Neural cell (in vitro differentiated cells): ENCODE measurements at regions not wholly inside any gene's neighbourhood (a gene's known extent, or its start where the extent isn't known, plus 50 kb on each side); places are given as distances from the start of the nearest gene placed in this dataset.

ENCODE experiments used
- H2AFZ ChIP-seq: fragments of 200-600, 300-800 bp; sonication (generic), shearing (Covaris generic); 2 replicates; pipeline ENCODE4 v1.6.0; 2014; ENCODE audit warnings: low read depth, mild to moderate bottlenecking, antibody characterized with exemption, low read length, moderate library complexity
- H3F3A ChIP-seq: fragments of 200-600 bp; shearing (Covaris generic); 2 replicates; pipeline ENCODE4 v1.6.1; 2016; ENCODE audit warnings: mild to moderate bottlenecking, moderate library complexity, mixed read lengths, antibody characterized with exemption, low read length; ENCODE audit not compliant: insufficient read depth, poor library complexity, severe bottlenecking
- H3K27ac ChIP-seq: fragments of 200-600, 300-800 bp; sonication (generic), shearing (Covaris generic); 2 replicates; pipeline ENCODE4 v1.5.1; 2014; ENCODE audit warnings: mild to moderate bottlenecking, low read length, moderate library complexity
- H3K27me3 ChIP-seq: fragments of 300-800, 200-600 bp; sonication (generic), shearing (Covaris generic); 2 replicates; pipeline ENCODE4 v1.6.0; 2014; ENCODE audit warnings: mild to moderate bottlenecking, low read depth, low read length, moderate library complexity; ENCODE audit not compliant: insufficient read depth
- H3K36me3 ChIP-seq: fragments of 300-800, 200-600 bp; sonication (generic), shearing (Covaris generic); 2 replicates; pipeline ENCODE4 v1.5.1; 2014; ENCODE audit warnings: mild to moderate bottlenecking, antibody characterized with exemption, low read length, moderate library complexity; ENCODE audit not compliant: insufficient read depth
- H3K4me2 ChIP-seq: fragments of 300-800, 200-600 bp; sonication (generic), shearing (Covaris generic); 2 replicates; pipeline ENCODE4 v1.6.0; 2014; ENCODE audit warnings: mild to moderate bottlenecking, low read length
- H3K4me3 ChIP-seq: fragments of 300-800, 200-600 bp; sonication (generic), shearing (Covaris generic); 2 replicates; pipeline ENCODE4 v1.5.1; 2014; ENCODE audit warnings: mild to moderate bottlenecking, low read length, moderate library complexity
- H3K79me2 ChIP-seq: fragments of 200-600 bp; shearing (Covaris generic); replicated peaks from 2 replicates; pipeline ENCODE4 v1.6.0; 2014; ENCODE audit warnings: mild to moderate bottlenecking, low read length, moderate library complexity; ENCODE audit not compliant: insufficient read depth
- H3K9ac ChIP-seq: fragments of 300-800, 200-600 bp; sonication (generic), shearing (Covaris generic); 2 replicates; pipeline ENCODE4 v1.6.1; 2016; ENCODE audit warnings: mild to moderate bottlenecking, low read length, mixed read lengths
- H3K9me2 ChIP-seq: fragments of 200-600 bp; shearing (Covaris generic); 2 replicates; pipeline ENCODE4 v1.6.1; 2016; ENCODE audit warnings: mild to moderate bottlenecking, low read length, mixed read lengths; ENCODE audit not compliant: insufficient read depth
- H3K9me3 ChIP-seq: fragments of 200-600, 300-800 bp; sonication (generic), shearing (Covaris generic); 2 replicates; pipeline ENCODE4 v1.6.1; 2016; ENCODE audit warnings: mild to moderate bottlenecking, mixed run types, low read length, moderate library complexity, mixed read lengths
- H4K20me1 ChIP-seq: fragments of 200-600 bp; shearing (Covaris generic); 2 replicates; pipeline ENCODE4 v1.6.1; 2016; ENCODE audit warnings: mild to moderate bottlenecking, mixed run types; ENCODE audit not compliant: insufficient read depth
- EP300 ChIP-seq: fragments of 450-650 bp; conservative IDR thresholded peaks from 2 replicates; pipeline ENCODE4 v1.6.1; 2014; ENCODE audit warnings: antibody characterized with exemption, mild to moderate bottlenecking, moderate library complexity; ENCODE audit not compliant: poor library complexity, severe bottlenecking
- EZH2 ChIP-seq: fragments of 200-600, 300-800 bp; shearing (Covaris generic), sonication (generic); IDR thresholded peaks from 2 replicates; pipeline ENCODE4 v1.6.1; 2014; ENCODE audit warnings: antibody characterized with exemption, low read length, borderline replicate concordance, mild to moderate bottlenecking; ENCODE audit not compliant: insufficient read depth, poor library complexity, severe bottlenecking
- MXI1 ChIP-seq: fragments of 450-650 bp; conservative IDR thresholded peaks from 2 replicates; pipeline ENCODE4 v1.6.1; 2014; ENCODE audit warnings: antibody characterized with exemption, mild to moderate bottlenecking; ENCODE audit not compliant: poor library complexity, severe bottlenecking
- POLR2AphosphoS5 ChIP-seq: IDR thresholded peaks from 2 replicates; pipeline ENCODE4 v1.6.1; 2012
- RAD21 ChIP-seq: fragments of 450-650 bp; conservative IDR thresholded peaks from 2 replicates; pipeline ENCODE4 v1.6.1; 2014; ENCODE audit warnings: antibody characterized with exemption, mild to moderate bottlenecking, moderate library complexity
- REST ChIP-seq: IDR thresholded peaks from 2 replicates; pipeline ENCODE4 v1.6.1; 2012; ENCODE audit warnings: borderline replicate concordance
- SMC3 ChIP-seq: fragments of 450-650 bp; conservative IDR thresholded peaks from 2 replicates; pipeline ENCODE4 v1.6.1; 2014; ENCODE audit warnings: antibody characterized with exemption, mild to moderate bottlenecking, moderate library complexity; ENCODE audit not compliant: poor library complexity
- TAF1 ChIP-seq: IDR thresholded peaks from 2 replicates; pipeline ENCODE4 v1.6.1; 2012; ENCODE audit warnings: low read depth

- Histone ChIP-seq H3K27ac (no peak overlapping the region), H3K79me2 (no peaks in the 10 kb centered on the region), H2AFZ (no peak overlapping the region), H3K4me2 (no peak overlapping the region), H3K9ac (no peak overlapping the region), H3K4me3 (no peak overlapping the region), H3K9me2 (no peaks in the 10 kb centered on the region), H3K27me3 (no peaks in the 10 kb centered on the region), H3K9me3 (peaks cover 4% of the 10 kb centered on the region), H3K36me3 (no peaks in the 10 kb centered on the region), H4K20me1 (no peaks in the 10 kb centered on the region), H3F3A (no peaks in the 10 kb centered on the region)
- TF ChIP-seq RAD21 (no peak), EP300 (no peak), TAF1 (no peak), POLR2AphosphoS5 (no peak), SMC3 (no peak), EZH2 (no peak), REST (no peak)
Observed at GRCh38 chr4:187726485-187726884, 269.1 kb upstream of the ZFP42 start.

- H3K9me3 ChIP-seq = peaks cover 4% of the 10 kb centered on the region
- H3K27me3 ChIP-seq = no peaks in the 10 kb centered on the region
- H3K4me2 ChIP-seq = no peak overlapping the region
- H3F3A ChIP-seq = no peaks in the 10 kb centered on the region
- H4K20me1 ChIP-seq = no peaks in the 10 kb centered on the region
- H3K9ac ChIP-seq = no peak overlapping the region
- TF ChIP-seq EP300 = no peak
- no peak for TF ChIP-seq RAD21
- TF ChIP-seq REST = no peak
- no peak for TF ChIP-seq TAF1
- TF ChIP-seq MXI1 = no peak
- TF ChIP-seq SMC3 = no peak
- no peak overlapping the region for H2AFZ ChIP-seq
- no peak overlapping the region for H3K4me3 ChIP-seq
- H3K27ac ChIP-seq = no peak overlapping the region
- H3K79me2 ChIP-seq = no peaks in the 10 kb centered on the region
- H3K36me3 ChIP-seq = no peaks in the 10 kb centered on the region
- H3K9me2 ChIP-seq = no peaks in the 10 kb centered on the region
Observed at GRCh38 chr4:187732524-187732923, 263.0 kb upstream of the ZFP42 start.
